ENCODE measurements at regions not wholly inside any gene's neighbourhood (a gene's known extent, or its start where the extent isn't known, plus 50 kb on each side); places are given as distances from the start of the nearest gene placed in this dataset.

GRCh38 chr9:1938135-1938534 is 77.0 kb upstream of the SMARCA2 start:
- Histone ChIP-seq H3K36me3 (ENCODE audit: low read depth, low read length) (no peaks in the 10 kb centered on the region), H3K4me3 (ENCODE audit: low read length) (no peak overlapping the region), H3K9me3 (ENCODE audit: low read length) (no peaks in the 10 kb centered on the region), H3K27me3 (ENCODE audit: low read length) (no peaks in the 10 kb centered on the region), H3K4me2 (ENCODE audit: low read length) (no peak overlapping the region), H3K9ac (ENCODE audit: low read length) (no peak overlapping the region), H3K9me2 (replicated peaks; ENCODE audit: low read length) (no peaks in the 10 kb centered on the region), H2AFZ (ENCODE audit: low read length) (no peak overlapping the region), H3K27ac (ENCODE audit: low read length) (no peak overlapping the region), H3K79me2 (ENCODE audit: low read length) (no peaks in the 10 kb centered on the region), H3K4me1 (ENCODE audit: insufficient read depth, low read length) (no peaks in the 10 kb centered on the region), H3F3A (ENCODE audit: low read length, unreplicated experiment) (no peaks in the 10 kb centered on the region), H4K20me1 (ENCODE audit: low read length) (no peaks in the 10 kb centered on the region)
- ChIA-PET CTCF (no interaction called here), POLR2A (ENCODE audit: unreplicated experiment) (no interaction called here)
- no TSS peak for BruUV-seq (replicated peaks)
- DNase-seq: no peak
- TF ChIP-seq EZH2phosphoT487 (IDR thresholded peaks at IDR 0.05; ENCODE audit: borderline replicate concordance, low read length) (no peak), EZH2 (IDR thresholded peaks at IDR 0.05; ENCODE audit: low read length, unreplicated experiment) (no peak), CTCF (conservative IDR thresholded peaks at IDR 0.05; ENCODE audit: low read depth, low read length) (no peak)
- intact Hi-C loops (cut with micrococcal nuclease): no loop called here
- ATAC-seq: no peak

GRCh38 chr9:1938675-1939170 is 76.4 kb upstream of the SMARCA2 start:
- CTCF ChIA-PET: no interaction called here
- Histone ChIP-seq H3K9ac (ENCODE audit: low read length) (no peak overlapping the region), H3K4me1 (ENCODE audit: insufficient read depth, low read length) (no peaks in the 10 kb centered on the region), H3F3A (ENCODE audit: low read length, unreplicated experiment) (no peaks in the 10 kb centered on the region), H3K36me3 (ENCODE audit: low read depth, low read length) (no peaks in the 10 kb centered on the region), H3K4me3 (ENCODE audit: low read length) (no peak overlapping the region), H4K20me1 (ENCODE audit: low read length) (no peaks in the 10 kb centered on the region), H3K27ac (ENCODE audit: low read length) (no peak overlapping the region), H2AFZ (ENCODE audit: low read length) (no peak overlapping the region), H3K27me3 (ENCODE audit: low read length) (no peaks in the 10 kb centered on the region), H3K79me2 (ENCODE audit: low read length) (no peaks in the 10 kb centered on the region), H3K9me3 (ENCODE audit: low read length) (no peaks in the 10 kb centered on the region), H3K9me2 (replicated peaks; ENCODE audit: low read length) (no peaks in the 10 kb centered on the region), H3K4me2 (ENCODE audit: low read length) (no peak overlapping the region)
- TF ChIP-seq CTCF (conservative IDR thresholded peaks at IDR 0.05; ENCODE audit: low read depth, low read length) (no peak), EZH2phosphoT487 (IDR thresholded peaks at IDR 0.05; ENCODE audit: borderline replicate concordance, low read length) (no peak), EZH2 (IDR thresholded peaks at IDR 0.05; ENCODE audit: low read length, unreplicated experiment) (no peak)
- intact Hi-C loops (cut with micrococcal nuclease): no loop called here
- POLR2A ChIA-PET (ENCODE audit: unreplicated experiment): no interaction called here
- DNase-seq: no peak
- BruUV-seq (replicated peaks): no TSS peak
- no peak for ATAC-seq

GRCh38 chr9:1939466-1939865 is 75.7 kb upstream of the SMARCA2 start:
- H3K4me1 ChIP-seq (ENCODE audit: insufficient read depth, low read length): no peaks in the 10 kb centered on the region
- intact Hi-C loops (cut with micrococcal nuclease): no loop called here
- ChIA-PET POLR2A (ENCODE audit: unreplicated experiment) (no interaction called here), CTCF (no interaction called here)
- no peak overlapping the region for H3K4me2 ChIP-seq (ENCODE audit: low read length)
- H3K9me2 ChIP-seq (replicated peaks; ENCODE audit: low read length): no peaks in the 10 kb centered on the region
- H3F3A ChIP-seq (ENCODE audit: low read length, unreplicated experiment): no peaks in the 10 kb centered on the region
- H4K20me1 ChIP-seq (ENCODE audit: low read length): no peaks in the 10 kb centered on the region
- TF ChIP-seq EZH2 (IDR thresholded peaks at IDR 0.05; ENCODE audit: low read length, unreplicated experiment): no peak
- TF ChIP-seq EZH2phosphoT487 (IDR thresholded peaks at IDR 0.05; ENCODE audit: borderline replicate concordance, low read length): no peak
- TF ChIP-seq CTCF (conservative IDR thresholded peaks at IDR 0.05; ENCODE audit: low read depth, low read length): no peak
- no peak overlapping the region for H3K27ac ChIP-seq (ENCODE audit: low read length)
- BruUV-seq (replicated peaks): no TSS peak
- no peak overlapping the region for H3K4me3 ChIP-seq (ENCODE audit: low read length)
- no peaks in the 10 kb centered on the region for H3K79me2 ChIP-seq (ENCODE audit: low read length)
- no peaks in the 10 kb centered on the region for H3K9me3 ChIP-seq (ENCODE audit: low read length)
- ATAC-seq (no peak), DNase-seq (no peak)
- H3K36me3 ChIP-seq (ENCODE audit: low read depth, low read length): no peaks in the 10 kb centered on the region
- no peak overlapping the region for H3K9ac ChIP-seq (ENCODE audit: low read length)
- no peaks in the 10 kb centered on the region for H3K27me3 ChIP-seq (ENCODE audit: low read length)
- H2AFZ ChIP-seq (ENCODE audit: low read length): no peak overlapping the region
